Osteocyte (in vitro differentiated cells): ENCODE measurements at regions not wholly inside any gene's neighbourhood (a gene's known extent, or its start where the extent isn't known, plus 50 kb on each side); places are given as distances from the start of the nearest gene placed in this dataset.

Experiments
- DNase-seq: peaks from one replicate; pipeline ENCODE4 v3.0.0; 2021; ENCODE audit warnings: mixed read lengths; ENCODE audit not compliant: unreplicated experiment; ENCODE audit errors: extremely low spot score
- H3K27ac Mint-ChIP-seq: one replicate; pipeline ENCODE4 v1.8.0; 2021; ENCODE audit warnings: mild to moderate bottlenecking, mixed read lengths; ENCODE audit not compliant: unreplicated experiment
- H3K27me3 Mint-ChIP-seq: one replicate; pipeline ENCODE4 v1.8.0; 2021; ENCODE audit warnings: mixed read lengths; ENCODE audit not compliant: unreplicated experiment
- H3K36me3 Mint-ChIP-seq: one replicate; pipeline ENCODE4 v1.8.0; 2021; ENCODE audit warnings: mixed read lengths; ENCODE audit not compliant: unreplicated experiment
- H3K4me1 Mint-ChIP-seq: one replicate; pipeline ENCODE4 v1.8.0; 2021; ENCODE audit warnings: mixed read lengths; ENCODE audit not compliant: unreplicated experiment
- H3K4me3 Mint-ChIP-seq: one replicate; pipeline ENCODE4 v1.8.0; 2021; ENCODE audit warnings: mild to moderate bottlenecking, moderate library complexity, mixed read lengths; ENCODE audit not compliant: unreplicated experiment
- H3K9me3 Mint-ChIP-seq: one replicate; pipeline ENCODE4 v1.8.0; 2021; ENCODE audit warnings: mixed read lengths; ENCODE audit not compliant: unreplicated experiment
- TF ChIP-seq, protein P1 (sequence below): fragments of 200-600 bp; sonication (generic); IDR thresholded peaks from 2 replicates; pipeline ENCODE4 v1.5.0; 2021; ENCODE audit warnings: antibody characterized with exemption, mild to moderate bottlenecking, moderate library complexity

GRCh38 chr10:44780426-44780825 is 130.7 kb upstream of the TMEM72 start:
- Mint-ChIP-seq H3K4me3 (no peak overlapping the region), H3K27ac (no peak overlapping the region), H3K27me3 (peaks cover 20% of the 10 kb centered on the region), H3K9me3 (peaks cover 10% of the 10 kb centered on the region), H3K36me3 (no peaks in the 10 kb centered on the region), H3K4me1 (no peaks in the 10 kb centered on the region)
- TF ChIP-seq, protein P1, sequence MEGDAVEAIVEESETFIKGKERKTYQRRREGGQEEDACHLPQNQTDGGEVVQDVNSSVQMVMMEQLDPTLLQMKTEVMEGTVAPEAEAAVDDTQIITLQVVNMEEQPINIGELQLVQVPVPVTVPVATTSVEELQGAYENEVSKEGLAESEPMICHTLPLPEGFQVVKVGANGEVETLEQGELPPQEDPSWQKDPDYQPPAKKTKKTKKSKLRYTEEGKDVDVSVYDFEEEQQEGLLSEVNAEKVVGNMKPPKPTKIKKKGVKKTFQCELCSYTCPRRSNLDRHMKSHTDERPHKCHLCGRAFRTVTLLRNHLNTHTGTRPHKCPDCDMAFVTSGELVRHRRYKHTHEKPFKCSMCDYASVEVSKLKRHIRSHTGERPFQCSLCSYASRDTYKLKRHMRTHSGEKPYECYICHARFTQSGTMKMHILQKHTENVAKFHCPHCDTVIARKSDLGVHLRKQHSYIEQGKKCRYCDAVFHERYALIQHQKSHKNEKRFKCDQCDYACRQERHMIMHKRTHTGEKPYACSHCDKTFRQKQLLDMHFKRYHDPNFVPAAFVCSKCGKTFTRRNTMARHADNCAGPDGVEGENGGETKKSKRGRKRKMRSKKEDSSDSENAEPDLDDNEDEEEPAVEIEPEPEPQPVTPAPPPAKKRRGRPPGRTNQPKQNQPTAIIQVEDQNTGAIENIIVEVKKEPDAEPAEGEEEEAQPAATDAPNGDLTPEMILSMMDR, result no peak
- peak; percentile 19 for DNase-seq

GRCh38 chr10:44781131-44781530 is 130.0 kb upstream of the TMEM72 start:
- Mint-ChIP-seq H3K9me3 (peaks cover 10% of the 10 kb centered on the region), H3K36me3 (no peaks in the 10 kb centered on the region), H3K4me1 (no peaks in the 10 kb centered on the region), H3K27ac (no peak overlapping the region), H3K27me3 (peaks cover 20% of the 10 kb centered on the region), H3K4me3 (no peak overlapping the region)
- no peak for DNase-seq
- TF ChIP-seq, protein P1, result no peak

GRCh38 chr10:44786286-44786850 is 124.8 kb upstream of the TMEM72 start:
- Mint-ChIP-seq H3K9me3 (peaks cover 4% of the 10 kb centered on the region), H3K27me3 (peaks cover 13% of the 10 kb centered on the region), H3K4me1 (no peaks in the 10 kb centered on the region), H3K27ac (no peak overlapping the region), H3K4me3 (no peak overlapping the region), H3K36me3 (no peaks in the 10 kb centered on the region)
- TF ChIP-seq, protein P1, result no peak
- peak; percentile 36 for DNase-seq

- Mint-ChIP-seq H3K9me3 (no peaks in the 10 kb centered on the region), H3K36me3 (no peaks in the 10 kb centered on the region), H3K4me3 (no peak overlapping the region), H3K27me3 (peaks cover 8% of the 10 kb centered on the region), H3K27ac (no peak overlapping the region), H3K4me1 (peaks cover 6% of the 10 kb centered on the region)
- peak; percentile 56 for DNase-seq
- TF ChIP-seq, protein P1, result no peak
Measured at GRCh38 chr10:44787480-44788075, 123.6 kb upstream of the TMEM72 start.

DNA sequence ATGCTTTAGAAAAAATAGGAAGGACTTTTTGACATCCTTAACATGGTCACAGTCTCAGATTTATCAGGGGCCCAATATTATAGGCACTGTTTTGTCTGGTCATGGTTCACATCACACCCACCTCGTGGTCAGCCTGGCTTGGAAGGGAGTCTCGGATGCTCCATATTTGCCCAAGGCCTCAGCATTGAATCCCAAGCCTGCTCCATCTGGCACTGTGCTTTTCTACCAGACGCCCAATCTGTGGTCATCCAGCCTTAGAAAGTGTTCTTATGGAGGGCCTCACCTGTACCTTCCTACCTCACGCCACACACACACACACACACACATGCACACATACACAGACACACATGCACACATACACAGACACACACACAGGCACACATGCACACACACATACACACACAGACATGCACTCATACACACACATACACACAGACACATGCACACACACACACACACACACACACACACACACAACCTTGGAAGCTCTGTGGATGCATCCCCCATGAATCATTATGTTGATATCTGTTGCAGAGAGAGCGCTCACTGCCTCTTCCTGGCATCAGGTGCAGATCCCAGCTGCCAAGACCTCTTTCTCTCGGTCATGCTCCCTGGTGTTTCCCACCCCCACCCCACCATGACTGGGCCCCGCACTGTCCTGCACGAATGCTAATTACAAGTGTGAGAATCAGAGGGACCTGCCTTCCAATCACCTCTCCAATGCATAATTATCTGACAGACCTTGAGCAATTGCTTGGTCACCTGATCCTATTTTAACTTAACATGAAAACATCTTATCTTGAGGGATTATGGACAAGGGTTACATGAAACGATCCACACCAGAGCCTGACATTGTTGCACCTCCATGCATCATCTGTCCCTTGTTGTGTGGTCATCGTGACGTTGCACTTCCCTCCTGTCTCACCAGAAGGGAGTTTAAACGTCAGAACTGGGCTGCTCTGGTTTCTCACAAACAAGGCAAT is 122.7 kb upstream of the TMEM72 start:
- peaks cover 8% of the 10 kb centered on the region for H3K27me3 Mint-ChIP-seq
- H3K9me3 Mint-ChIP-seq, result no peaks in the 10 kb centered on the region
- no peak overlapping the region for H3K27ac Mint-ChIP-seq
- H3K4me1 Mint-ChIP-seq, result peaks cover 6% of the 10 kb centered on the region
- TF ChIP-seq, protein P1, result no peak
- DNase-seq, result peak; percentile 44
- no peaks in the 10 kb centered on the region for H3K36me3 Mint-ChIP-seq
- H3K4me3 Mint-ChIP-seq, result no peak overlapping the region
